ENCODE measurements at regions not wholly inside any gene's neighbourhood (a gene's known extent, or its start where the extent isn't known, plus 50 kb on each side); places are given as distances from the start of the nearest gene placed in this dataset.
"Not testable (repeated sequence)": the region's sequence is repeated elsewhere in the genome, so short reads cannot be mapped to it uniquely, and the experiment has no call there.

- Mint-ChIP-seq H3K4me1 (no peaks in the 10 kb centered on the region), H3K4me3 (no peak overlapping the region), H3K27ac (no peak overlapping the region), H3K36me3 (ENCODE audit: low read depth) (no peaks in the 10 kb centered on the region), H3K27me3 (no peaks in the 10 kb centered on the region)
- DNase-seq (no peak), ATAC-seq (no peak)
- H3K9me3 ChIP-seq (ENCODE audit: control insufficient read depth, low read length, poor library complexity, severe bottlenecking), result no peaks in the 10 kb centered on the region
These were observed 1064.0 kb upstream of the SEMA6A start for GRCh38 chr5:117638581-117638980.

GRCh38 chr5:117633093-117633492 lies 1058.5 kb upstream of the SEMA6A start:
- H3K27ac Mint-ChIP-seq, result no peak overlapping the region
- H3K36me3 Mint-ChIP-seq (ENCODE audit: low read depth), result no peaks in the 10 kb centered on the region
- H3K4me3 Mint-ChIP-seq, result no peak overlapping the region
- ATAC-seq (no peak), DNase-seq (no peak)
- H3K9me3 ChIP-seq (ENCODE audit: control insufficient read depth, low read length, poor library complexity, severe bottlenecking), result no peaks in the 10 kb centered on the region
- no peaks in the 10 kb centered on the region for H3K4me1 Mint-ChIP-seq
- no peaks in the 10 kb centered on the region for H3K27me3 Mint-ChIP-seq

GRCh38 chr5:117624201-117624600 lies 1049.6 kb upstream of the SEMA6A start:
- H3K9me3 ChIP-seq (ENCODE audit: control insufficient read depth, low read length, poor library complexity, severe bottlenecking), result no peaks in the 10 kb centered on the region
- no peak for ATAC-seq

GRCh38 chr5:117623042-117623805 lies 1048.6 kb upstream of the SEMA6A start:
- no peaks in the 10 kb centered on the region for H3K36me3 Mint-ChIP-seq (ENCODE audit: low read depth)
- no peak for DNase-seq
- no peak overlapping the region for H3K4me3 Mint-ChIP-seq
- H3K9me3 ChIP-seq (ENCODE audit: control insufficient read depth, low read length, poor library complexity, severe bottlenecking), result no peaks in the 10 kb centered on the region
- H3K27me3 Mint-ChIP-seq, result no peaks in the 10 kb centered on the region
- H3K4me1 Mint-ChIP-seq, result no peaks in the 10 kb centered on the region
- ATAC-seq, result no peak
- no peak overlapping the region for H3K27ac Mint-ChIP-seq

More at GRCh38 chr5:117624201-117624600, 1049.6 kb upstream of the SEMA6A start:
- no peak for DNase-seq
- H3K4me3 Mint-ChIP-seq, result no peak overlapping the region
- H3K27ac Mint-ChIP-seq, result no peak overlapping the region
- no peaks in the 10 kb centered on the region for H3K36me3 Mint-ChIP-seq (ENCODE audit: low read depth)
- H3K27me3 Mint-ChIP-seq, result no peaks in the 10 kb centered on the region
- no peaks in the 10 kb centered on the region for H3K4me1 Mint-ChIP-seq

- ATAC-seq, result no peak
- no peak overlapping the region for H3K4me3 Mint-ChIP-seq
- no peaks in the 10 kb centered on the region for H3K36me3 Mint-ChIP-seq (ENCODE audit: low read depth)
These were observed 1047.3 kb upstream of the SEMA6A start for GRCh38 chr5:117621921-117622320.

GRCh38 chr5:117615226-117615625 lies 1040.6 kb upstream of the SEMA6A start:
- no peak for ATAC-seq
- Mint-ChIP-seq H3K4me3 (no peak overlapping the region), H3K27ac (no peak overlapping the region), H3K27me3 (no peaks in the 10 kb centered on the region), H3K36me3 (ENCODE audit: low read depth) (no peaks in the 10 kb centered on the region), H3K4me1 (no peaks in the 10 kb centered on the region)
- H3K9me3 ChIP-seq (ENCODE audit: control insufficient read depth, low read length, poor library complexity, severe bottlenecking), result no peaks in the 10 kb centered on the region
- DNase-seq, result no peak

More at GRCh38 chr5:117621921-117622320, 1047.3 kb upstream of the SEMA6A start:
- no peak overlapping the region for H3K27ac Mint-ChIP-seq
- H3K27me3 Mint-ChIP-seq, result no peaks in the 10 kb centered on the region
- no peaks in the 10 kb centered on the region for H3K4me1 Mint-ChIP-seq
- H3K9me3 ChIP-seq (ENCODE audit: control insufficient read depth, low read length, poor library complexity, severe bottlenecking), result no peaks in the 10 kb centered on the region
- no peak for DNase-seq

- no peaks in the 10 kb centered on the region for H3K36me3 Mint-ChIP-seq (ENCODE audit: low read depth)
- H3K27ac Mint-ChIP-seq, result no peak overlapping the region
- H3K4me3 Mint-ChIP-seq, result no peak overlapping the region
- no peaks in the 10 kb centered on the region for H3K9me3 ChIP-seq (ENCODE audit: control insufficient read depth, low read length, poor library complexity, severe bottlenecking)
- no peaks in the 10 kb centered on the region for H3K4me1 Mint-ChIP-seq
- no peaks in the 10 kb centered on the region for H3K27me3 Mint-ChIP-seq
- no peak for DNase-seq
- ATAC-seq, result no peak
These were observed 1039.8 kb upstream of the SEMA6A start for GRCh38 chr5:117614408-117614807.

GRCh38 chr5:117604845-117605244 lies 1030.2 kb upstream of the SEMA6A start:
- Mint-ChIP-seq H3K36me3 (ENCODE audit: low read depth) (no peaks in the 10 kb centered on the region), H3K4me1 (no peaks in the 10 kb centered on the region), H3K4me3 (no peak overlapping the region), H3K27me3 (no peaks in the 10 kb centered on the region), H3K27ac (no peak overlapping the region)
- ATAC-seq, result no peak
- no peak for DNase-seq
- no peaks in the 10 kb centered on the region for H3K9me3 ChIP-seq (ENCODE audit: control insufficient read depth, low read length, poor library complexity, severe bottlenecking)

GRCh38 chr5:117599811-117600210 lies 1025.2 kb upstream of the SEMA6A start:
- not testable (repeated sequence) for DNase-seq; ATAC-seq; H3K36me3 Mint-ChIP-seq (ENCODE audit: low read depth); H3K27ac Mint-ChIP-seq; H3K4me3 Mint-ChIP-seq; H3K27me3 Mint-ChIP-seq; H3K4me1 Mint-ChIP-seq; H3K9me3 ChIP-seq (ENCODE audit: control insufficient read depth, low read length, poor library complexity, severe bottlenecking)

GRCh38 chr5:117594166-117594565 lies 1019.5 kb upstream of the SEMA6A start:
- H3K36me3 Mint-ChIP-seq (ENCODE audit: low read depth), result no peaks in the 10 kb centered on the region
- no peak for ATAC-seq

GRCh38 chr5:117590944-117591343 lies 1016.3 kb upstream of the SEMA6A start:
- Mint-ChIP-seq H3K27ac (no peak overlapping the region), H3K4me1 (no peaks in the 10 kb centered on the region), H3K36me3 (ENCODE audit: low read depth) (no peaks in the 10 kb centered on the region), H3K4me3 (no peak overlapping the region), H3K27me3 (no peaks in the 10 kb centered on the region)
- no peaks in the 10 kb centered on the region for H3K9me3 ChIP-seq (ENCODE audit: control insufficient read depth, low read length, poor library complexity, severe bottlenecking)
- ATAC-seq (no peak), DNase-seq (no peak)

More at GRCh38 chr5:117594166-117594565, 1019.5 kb upstream of the SEMA6A start:
- no peaks in the 10 kb centered on the region for H3K27me3 Mint-ChIP-seq
- no peak overlapping the region for H3K27ac Mint-ChIP-seq
- no peaks in the 10 kb centered on the region for H3K4me1 Mint-ChIP-seq
- H3K9me3 ChIP-seq (ENCODE audit: control insufficient read depth, low read length, poor library complexity, severe bottlenecking), result no peaks in the 10 kb centered on the region
- no peak overlapping the region for H3K4me3 Mint-ChIP-seq
- DNase-seq, result no peak

GRCh38 chr5:117588611-117589010 lies 1014.0 kb upstream of the SEMA6A start:
- no peak overlapping the region for H3K27ac Mint-ChIP-seq

GRCh38 chr5:117587111-117587510 lies 1012.5 kb upstream of the SEMA6A start:
- H3K36me3 Mint-ChIP-seq (ENCODE audit: low read depth), result no peaks in the 10 kb centered on the region
- H3K4me3 Mint-ChIP-seq, result no peak overlapping the region
- no peak overlapping the region for H3K27ac Mint-ChIP-seq
- DNase-seq (no peak), ATAC-seq (no peak)
- H3K9me3 ChIP-seq (ENCODE audit: control insufficient read depth, low read length, poor library complexity, severe bottlenecking), result no peaks in the 10 kb centered on the region
- no peaks in the 10 kb centered on the region for H3K4me1 Mint-ChIP-seq
- no peaks in the 10 kb centered on the region for H3K27me3 Mint-ChIP-seq

More at GRCh38 chr5:117588611-117589010, 1014.0 kb upstream of the SEMA6A start:
- no peaks in the 10 kb centered on the region for H3K27me3 Mint-ChIP-seq
- ATAC-seq, result no peak
- H3K4me1 Mint-ChIP-seq, result no peaks in the 10 kb centered on the region
- no peak for DNase-seq
- H3K36me3 Mint-ChIP-seq (ENCODE audit: low read depth), result no peaks in the 10 kb centered on the region
- H3K4me3 Mint-ChIP-seq, result no peak overlapping the region
- no peaks in the 10 kb centered on the region for H3K9me3 ChIP-seq (ENCODE audit: control insufficient read depth, low read length, poor library complexity, severe bottlenecking)

- Mint-ChIP-seq H3K36me3 (ENCODE audit: low read depth) (no peaks in the 10 kb centered on the region), H3K4me1 (no peaks in the 10 kb centered on the region), H3K4me3 (no peak overlapping the region), H3K27ac (no peak overlapping the region), H3K27me3 (no peaks in the 10 kb centered on the region)
- DNase-seq (no peak), ATAC-seq (no peak)
- no peaks in the 10 kb centered on the region for H3K9me3 ChIP-seq (ENCODE audit: control insufficient read depth, low read length, poor library complexity, severe bottlenecking)
These were observed 994.0 kb upstream of the SEMA6A start for GRCh38 chr5:117568622-117569021.

All from T-helper 17 cell (primary cell).